Fibroblast of lung (primary cell): ENCODE measurements at regions not wholly inside any gene's neighbourhood (a gene's known extent, or its start where the extent isn't known, plus 50 kb on each side); places are given as distances from the start of the nearest gene placed in this dataset.
"Not testable (repeated sequence)": the region's sequence is repeated elsewhere in the genome, so short reads cannot be mapped to it uniquely, and the experiment has no call there.

Source experiments
- DNase-seq, 2 donors: peaks; one replicate each; pipeline versions ENCODE4 v3.0.0 to v3.0.0-alpha.2; 2010; ENCODE audit warnings: low read depth in 2 of 2
- H2AFZ ChIP-seq: 2 replicates; pipeline ENCODE4 v1.5.1; 2012; ENCODE audit warnings: low read length, control low read depth, inconsistent platforms
- H3K27ac ChIP-seq: 2 replicates; pipeline ENCODE4 v1.5.1; 2011; ENCODE audit warnings: low read length, control low read depth; ENCODE audit not compliant: insufficient read depth
- H3K27me3 ChIP-seq: 2 replicates; pipeline ENCODE4 v1.5.1; 2011; ENCODE audit warnings: mild to moderate bottlenecking, low read length; ENCODE audit not compliant: control insufficient read depth, insufficient read depth
- H3K36me3 ChIP-seq: 2 replicates; pipeline ENCODE4 v1.5.1; 2011; ENCODE audit warnings: low read length; ENCODE audit not compliant: control insufficient read depth, insufficient read depth
- H3K4me1 ChIP-seq: 2 replicates; pipeline ENCODE4 v1.5.1; 2011; ENCODE audit warnings: low read length; ENCODE audit not compliant: control insufficient read depth, insufficient read depth; ENCODE audit errors: extremely low read depth
- H3K4me2 ChIP-seq: 2 replicates; pipeline ENCODE4 v1.5.1; 2011; ENCODE audit warnings: low read length, control low read depth; ENCODE audit not compliant: insufficient read depth; ENCODE audit errors: extremely low read depth
- H3K4me3 ChIP-seq, 4 experiments: fragments of 200-600 bp in 1 of 4; sonication (generic) in 1 of 4; replicated peaks in 1 of 4; 2 replicates each; pipeline ENCODE4 v1.5.1; 2011 to 2016; ENCODE audit warnings: low read length in 4 of 4, low read depth in 3 of 4, mild to moderate bottlenecking in 3 of 4, control low read depth in 2 of 4, inconsistent platforms in 1 of 4, mixed read lengths in 1 of 4; ENCODE audit not compliant: insufficient read depth in 1 of 4; ENCODE audit errors: control extremely low read depth in 1 of 4
- H3K79me2 ChIP-seq: 2 replicates; pipeline ENCODE4 v1.5.1; 2012; ENCODE audit warnings: mild to moderate bottlenecking, low read length, inconsistent platforms; ENCODE audit not compliant: control insufficient read depth, insufficient read depth
- H3K9ac ChIP-seq: 2 replicates; pipeline ENCODE4 v1.5.1; 2011; ENCODE audit warnings: mild to moderate bottlenecking, low read length, control low read depth; ENCODE audit not compliant: insufficient read depth
- H3K9me3 ChIP-seq: 2 replicates; pipeline ENCODE4 v1.5.1; 2012; ENCODE audit warnings: low read depth, low read length; ENCODE audit not compliant: control insufficient read depth, insufficient read depth
- H4K20me1 ChIP-seq: 2 replicates; pipeline ENCODE4 v1.5.1; 2011; ENCODE audit warnings: low read length; ENCODE audit not compliant: control insufficient read depth, insufficient read depth; ENCODE audit errors: extremely low read depth
- EZH2 ChIP-seq: IDR thresholded peaks from 2 replicates; pipeline ENCODE4 v1.5.1; 2012; ENCODE audit warnings: low read length, control low read depth, mild to moderate bottlenecking; ENCODE audit errors: missing control alignments
- TF ChIP-seq, protein P1 (sequence below), 2 donors: IDR thresholded peaks in 1 of 2; conservative IDR thresholded peaks in 1 of 2; 1 replicate in 1 of 2; 2 replicates in 1 of 2; pipeline ENCODE4 v1.5.1; 2011 to 2012; ENCODE audit warnings: low read length in 2 of 2, control low read depth in 1 of 2, inconsistent platforms in 1 of 2, low read depth in 1 of 2, mild to moderate bottlenecking in 1 of 2

GRCh38 chr4:15201782-15202181, 199.5 kb downstream of the CPEB2 start:
- Histone ChIP-seq H3K79me2 (no peaks in the 10 kb centered on the region), H3K9me3 (no peaks in the 10 kb centered on the region), H3K4me2 (no peak overlapping the region), H3K27ac (no peak overlapping the region), H3K4me3 (no peak overlapping the region), H3K36me3 (no peaks in the 10 kb centered on the region), H3K27me3 (no peaks in the 10 kb centered on the region), H3K4me1 (no peaks in the 10 kb centered on the region), H3K9ac (no peak overlapping the region), H4K20me1 (no peaks in the 10 kb centered on the region), H2AFZ (no peak overlapping the region)
- TF ChIP-seq, protein P1, sequence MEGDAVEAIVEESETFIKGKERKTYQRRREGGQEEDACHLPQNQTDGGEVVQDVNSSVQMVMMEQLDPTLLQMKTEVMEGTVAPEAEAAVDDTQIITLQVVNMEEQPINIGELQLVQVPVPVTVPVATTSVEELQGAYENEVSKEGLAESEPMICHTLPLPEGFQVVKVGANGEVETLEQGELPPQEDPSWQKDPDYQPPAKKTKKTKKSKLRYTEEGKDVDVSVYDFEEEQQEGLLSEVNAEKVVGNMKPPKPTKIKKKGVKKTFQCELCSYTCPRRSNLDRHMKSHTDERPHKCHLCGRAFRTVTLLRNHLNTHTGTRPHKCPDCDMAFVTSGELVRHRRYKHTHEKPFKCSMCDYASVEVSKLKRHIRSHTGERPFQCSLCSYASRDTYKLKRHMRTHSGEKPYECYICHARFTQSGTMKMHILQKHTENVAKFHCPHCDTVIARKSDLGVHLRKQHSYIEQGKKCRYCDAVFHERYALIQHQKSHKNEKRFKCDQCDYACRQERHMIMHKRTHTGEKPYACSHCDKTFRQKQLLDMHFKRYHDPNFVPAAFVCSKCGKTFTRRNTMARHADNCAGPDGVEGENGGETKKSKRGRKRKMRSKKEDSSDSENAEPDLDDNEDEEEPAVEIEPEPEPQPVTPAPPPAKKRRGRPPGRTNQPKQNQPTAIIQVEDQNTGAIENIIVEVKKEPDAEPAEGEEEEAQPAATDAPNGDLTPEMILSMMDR (conservative IDR thresholded peaks at IDR 0.05 in 1 of 2, IDR thresholded peaks at IDR 0.05 in 1 of 2; ENCODE audit: low read depth in 1 of 2, low read length in 2 of 2): no peak
- DNase-seq: no peak

- Histone ChIP-seq H3K79me2 (no peaks in the 10 kb centered on the region), H3K4me3 (no peak overlapping the region), H3K9me3 (no peaks in the 10 kb centered on the region), H3K4me2 (no peak overlapping the region), H3K27me3 (no peaks in the 10 kb centered on the region), H3K36me3 (no peaks in the 10 kb centered on the region), H3K4me1 (no peaks in the 10 kb centered on the region), H4K20me1 (no peaks in the 10 kb centered on the region), H3K27ac (no peak overlapping the region), H3K9ac (no peak overlapping the region), H2AFZ (no peak overlapping the region)
- TF ChIP-seq, protein P1 (conservative IDR thresholded peaks at IDR 0.05 in 1 of 2, IDR thresholded peaks at IDR 0.05 in 1 of 2; ENCODE audit: low read depth in 1 of 2, low read length in 2 of 2): no peak
- no peak for TF ChIP-seq EZH2
- peak in 1 of 2 donors; percentile 59 for DNase-seq
Measured at GRCh38 chr4:15202481-15202880, 200.2 kb downstream of the CPEB2 start.

GRCh38 chr4:15206526-15206925, 204.2 kb downstream of the CPEB2 start:
- not testable (repeated sequence) for DNase-seq, H3K4me1 ChIP-seq, H3K27ac ChIP-seq, H3K9me3 ChIP-seq, H2AFZ ChIP-seq, H3K36me3 ChIP-seq, H4K20me1 ChIP-seq, H3K4me3 ChIP-seq, H3K4me2 ChIP-seq, H3K79me2 ChIP-seq, H3K9ac ChIP-seq, H3K27me3 ChIP-seq
